OCI-LY1 (cell line): ENCODE measurements at regions not wholly inside any gene's neighbourhood (a gene's known extent, or its start where the extent isn't known, plus 50 kb on each side); places are given as distances from the start of the nearest gene placed in this dataset.

Experiments used
- EZH2 ChIP-seq: fragments of 200-600 bp; sonication (generic), shearing (Covaris generic); IDR thresholded peaks from 2 replicates; pipeline ENCODE4 v1.8.0; 2017; ENCODE audit warnings: borderline replicate concordance, mixed run types, mild to moderate bottlenecking, antibody characterized with exemption, low read length, moderate library complexity, mixed read lengths
- TF ChIP-seq, protein P1 (sequence below): fragments of 200-600 bp; sonication (generic), shearing (Covaris generic); IDR thresholded peaks from 2 replicates; pipeline ENCODE4 v1.5.1; 2017; ENCODE audit warnings: mild to moderate bottlenecking, antibody characterized with exemption, low read length, moderate library complexity, mixed read lengths

- TF ChIP-seq, protein P1, sequence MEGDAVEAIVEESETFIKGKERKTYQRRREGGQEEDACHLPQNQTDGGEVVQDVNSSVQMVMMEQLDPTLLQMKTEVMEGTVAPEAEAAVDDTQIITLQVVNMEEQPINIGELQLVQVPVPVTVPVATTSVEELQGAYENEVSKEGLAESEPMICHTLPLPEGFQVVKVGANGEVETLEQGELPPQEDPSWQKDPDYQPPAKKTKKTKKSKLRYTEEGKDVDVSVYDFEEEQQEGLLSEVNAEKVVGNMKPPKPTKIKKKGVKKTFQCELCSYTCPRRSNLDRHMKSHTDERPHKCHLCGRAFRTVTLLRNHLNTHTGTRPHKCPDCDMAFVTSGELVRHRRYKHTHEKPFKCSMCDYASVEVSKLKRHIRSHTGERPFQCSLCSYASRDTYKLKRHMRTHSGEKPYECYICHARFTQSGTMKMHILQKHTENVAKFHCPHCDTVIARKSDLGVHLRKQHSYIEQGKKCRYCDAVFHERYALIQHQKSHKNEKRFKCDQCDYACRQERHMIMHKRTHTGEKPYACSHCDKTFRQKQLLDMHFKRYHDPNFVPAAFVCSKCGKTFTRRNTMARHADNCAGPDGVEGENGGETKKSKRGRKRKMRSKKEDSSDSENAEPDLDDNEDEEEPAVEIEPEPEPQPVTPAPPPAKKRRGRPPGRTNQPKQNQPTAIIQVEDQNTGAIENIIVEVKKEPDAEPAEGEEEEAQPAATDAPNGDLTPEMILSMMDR: no peak
- no peak for TF ChIP-seq EZH2
Observed at GRCh38 chr14:25389948-25390347, 340.0 kb upstream of the STXBP6 start.
